ENCODE measurements at regions not wholly inside any gene's neighbourhood (a gene's known extent, or its start where the extent isn't known, plus 50 kb on each side); places are given as distances from the start of the nearest gene placed in this dataset.

- TF ChIP-seq MAX (IDR thresholded peaks at IDR 0.05) (no peak), POLR2AphosphoS5 (IDR thresholded peaks at IDR 0.05; ENCODE audit: low read depth, low read length) (no peak), CTCF (IDR thresholded peaks at IDR 0.05 in 2 of 3, conservative IDR thresholded peaks at IDR 0.05 in 1 of 3; ENCODE audit: borderline replicate concordance in 1 of 3, insufficient read depth in 1 of 3, low read depth in 2 of 3, low read length in 2 of 3) (no peak)
Measured at GRCh38 chr9:126093771-126094170, 232.9 kb upstream of the MVB12B start.

All from HCT116 (cell line).